Breast epithelium (tissue), 4 donors: ENCODE measurements at regions not wholly inside any gene's neighbourhood (a gene's known extent, or its start where the extent isn't known, plus 50 kb on each side); places are given as distances from the start of the nearest gene placed in this dataset.

Source experiments
- DNase-seq, 2 donors: peaks; one replicate each; pipeline ENCODE4 v3.0.0-alpha.2; 2019; ENCODE audit warnings: low spot score in 2 of 2
- H3K27ac ChIP-seq, 2 donors: fragments of 200-600 bp; sonication (generic) in 1 of 2; one replicate each; pipeline ENCODE4 v1.5.1; 2016 to 2019; ENCODE audit warnings: mild to moderate bottlenecking in 1 of 2
- H3K27me3 ChIP-seq, 2 donors: fragments of 200-600 bp; sonication (generic) in 1 of 2; one replicate each; pipeline versions ENCODE4 v1.5.1 to v1.6.0; 2017 to 2019; ENCODE audit warnings: control low read depth in 1 of 2, mild to moderate bottlenecking in 1 of 2
- H3K36me3 ChIP-seq: fragments of 200-600 bp; one replicate; pipeline ENCODE4 v1.5.1; 2019
- H3K4me1 ChIP-seq, 2 donors: fragments of 200-600 bp; sonication (generic); one replicate each; pipeline ENCODE4 v1.5.1; 2016 to 2019; ENCODE audit warnings: control low read depth in 1 of 2
- H3K4me3 ChIP-seq, 3 donors: fragments of 200-600 bp; sonication (generic); 1 replicate in 2 of 3; 2 replicates in 1 of 3; pipeline ENCODE4 v1.5.1; 2016 to 2019; ENCODE audit warnings: mild to moderate bottlenecking in 3 of 3, moderate library complexity in 2 of 3
- H3K9me3 ChIP-seq, 2 donors: fragments of 200-600 bp; sonication (generic) in 1 of 2; one replicate each; pipeline ENCODE4 v1.5.1; 2016 to 2019; ENCODE audit warnings: control low read depth in 1 of 2
- CTCF ChIP-seq, 3 donors: fragments of 450-650 bp; IDR thresholded peaks; one replicate each; pipeline ENCODE4 v1.5.1; 2016 to 2017; ENCODE audit warnings: antibody characterized with exemption in 3 of 3, mild to moderate bottlenecking in 3 of 3, moderate library complexity in 3 of 3
- POLR2A ChIP-seq: fragments of 450-650 bp; IDR thresholded peaks from one replicate; pipeline ENCODE4 v1.6.1; 2016; ENCODE audit warnings: antibody characterized with exemption, mild to moderate bottlenecking, moderate library complexity
- POLR2AphosphoS5 ChIP-seq, 3 donors: sonication (generic); formaldehyde crosslinking; IDR thresholded peaks; one replicate each; pipeline ENCODE4 v1.6.1; 2017; ENCODE audit warnings: antibody characterized with exemption in 3 of 3
- intact Hi-C: fragments of 100-400 bp; cut with DNase I; formaldehyde crosslinking; loops from one replicate; pipeline ENCODE4 v1.15.1; 2023; ENCODE audit warnings: low total_unique reads

- Histone ChIP-seq H3K4me1 (no peaks in the 10 kb centered on the region), H3K4me3 (no peak overlapping the region), H3K27me3 (no peaks in the 10 kb centered on the region), H3K9me3 (no peaks in the 10 kb centered on the region), H3K27ac (no peak overlapping the region), H3K36me3 (no peaks in the 10 kb centered on the region)
- intact Hi-C loops: no loop called here
- TF ChIP-seq POLR2AphosphoS5 (IDR thresholded peaks at IDR 0.05): no peak
- TF ChIP-seq POLR2A: no peak
- no peak for TF ChIP-seq CTCF (IDR thresholded peaks at IDR 0.05)
- no peak for DNase-seq
Observed at GRCh38 chr16:62652441-62653120, 616.3 kb upstream of the CDH8 start.

GRCh38 chr16:62648256-62648655 is 612.0 kb upstream of the CDH8 start:
- intact Hi-C loops: no loop called here
- Histone ChIP-seq H3K9me3 (peaks cover 0 to 27% of the 10 kb centered on the region in 2 donors), H3K4me3 (no peak overlapping the region), H3K4me1 (no peaks in the 10 kb centered on the region), H3K27me3 (no peaks in the 10 kb centered on the region), H3K36me3 (no peaks in the 10 kb centered on the region), H3K27ac (no peak overlapping the region)
- no peak for DNase-seq
- no peak for TF ChIP-seq POLR2A
- no peak for TF ChIP-seq CTCF (IDR thresholded peaks at IDR 0.05)
- no peak for TF ChIP-seq POLR2AphosphoS5 (IDR thresholded peaks at IDR 0.05)

- DNase-seq: no peak
- TF ChIP-seq CTCF (IDR thresholded peaks at IDR 0.05): no peak
- no peak for TF ChIP-seq POLR2AphosphoS5 (IDR thresholded peaks at IDR 0.05)
- no peak for TF ChIP-seq POLR2A
- intact Hi-C loops: no loop called here
Observed at GRCh38 chr16:62644030-62644812, 608.0 kb upstream of the CDH8 start.

GRCh38 chr16:62642677-62643076 is 606.4 kb upstream of the CDH8 start:
- H3K4me3 ChIP-seq: no peak overlapping the region
- H3K36me3 ChIP-seq: no peaks in the 10 kb centered on the region
- H3K9me3 ChIP-seq: peaks cover 0 to 27% of the 10 kb centered on the region in 2 donors
- no peak overlapping the region for H3K27ac ChIP-seq
- intact Hi-C loops: no loop called here
- H3K27me3 ChIP-seq: no peaks in the 10 kb centered on the region
- DNase-seq: no peak
- TF ChIP-seq POLR2AphosphoS5 (IDR thresholded peaks at IDR 0.05) (no peak), CTCF (IDR thresholded peaks at IDR 0.05) (no peak), POLR2A (no peak)
- H3K4me1 ChIP-seq: no peaks in the 10 kb centered on the region

More at GRCh38 chr16:62644030-62644812, 608.0 kb upstream of the CDH8 start:
- Histone ChIP-seq H3K4me1 (no peaks in the 10 kb centered on the region), H3K27me3 (no peaks in the 10 kb centered on the region), H3K9me3 (peaks cover 0 to 27% of the 10 kb centered on the region in 2 donors), H3K4me3 (no peak overlapping the region), H3K27ac (no peak overlapping the region), H3K36me3 (no peaks in the 10 kb centered on the region)

GRCh38 chr16:62639890-62640289 is 603.7 kb upstream of the CDH8 start:
- intact Hi-C loops: no loop called here
- Histone ChIP-seq H3K36me3 (no peaks in the 10 kb centered on the region), H3K4me3 (no peak overlapping the region), H3K9me3 (peaks cover 0 to 6% of the 10 kb centered on the region in 2 donors), H3K4me1 (no peaks in the 10 kb centered on the region), H3K27me3 (no peaks in the 10 kb centered on the region), H3K27ac (no peak overlapping the region)
- TF ChIP-seq POLR2AphosphoS5 (IDR thresholded peaks at IDR 0.05) (no peak), CTCF (IDR thresholded peaks at IDR 0.05) (no peak), POLR2A (no peak)
- DNase-seq: no peak
